ENCODE measurements at regions not wholly inside any gene's neighbourhood (a gene's known extent, or its start where the extent isn't known, plus 50 kb on each side); places are given as distances from the start of the nearest gene placed in this dataset.

- TF ChIP-seq CTCF (IDR thresholded peaks at IDR 0.05) = no peak
- DNase-seq (ENCODE audit: low spot score) = no peak
- Histone ChIP-seq H3K4me3 (no peak overlapping the region), H3K27ac (no peak overlapping the region)
These were observed 105.4 kb downstream of the TTC8 start for GRCh38 chr14:88929656-88930436.

GRCh38 chr14:88931321-88932110, 107.1 kb downstream of the TTC8 start:
- no peak for TF ChIP-seq CTCF (IDR thresholded peaks at IDR 0.05)
- H3K4me3 ChIP-seq = no peak overlapping the region
- no peak for DNase-seq (ENCODE audit: low spot score)

GRCh38 chr14:88933191-88933590, 108.7 kb downstream of the TTC8 start:
- no peak overlapping the region for H3K27ac ChIP-seq
- no peak overlapping the region for H3K4me3 ChIP-seq
- TF ChIP-seq CTCF (IDR thresholded peaks at IDR 0.05) = no peak
- no peak for DNase-seq (ENCODE audit: low spot score)

More at GRCh38 chr14:88931321-88932110, 107.1 kb downstream of the TTC8 start:
- no peak overlapping the region for H3K27ac ChIP-seq

- no peak overlapping the region for H3K4me3 ChIP-seq
- TF ChIP-seq CTCF (IDR thresholded peaks at IDR 0.05) = no peak
- no peak for DNase-seq (ENCODE audit: low spot score)
- no peak overlapping the region for H3K27ac ChIP-seq
These were observed 109.9 kb downstream of the TTC8 start for GRCh38 chr14:88934351-88934806.

- no peak for TF ChIP-seq CTCF (IDR thresholded peaks at IDR 0.05)
- no peak overlapping the region for H3K27ac ChIP-seq
- no peak overlapping the region for H3K4me3 ChIP-seq
- no peak for DNase-seq (ENCODE audit: low spot score)
These were observed 110.6 kb downstream of the TTC8 start for GRCh38 chr14:88935083-88935482.

GRCh38 chr14:88937706-88938105, 113.3 kb downstream of the TTC8 start:
- Histone ChIP-seq H3K27ac (no peak overlapping the region), H3K4me3 (no peak overlapping the region)
- no peak for TF ChIP-seq CTCF (IDR thresholded peaks at IDR 0.05)
- no peak for DNase-seq (ENCODE audit: low spot score)
